ENCODE measurements at regions not wholly inside any gene's neighbourhood (a gene's known extent, or its start where the extent isn't known, plus 50 kb on each side); places are given as distances from the start of the nearest gene placed in this dataset.

GRCh38 chr13:97121894-97122293 lies 100.2 kb upstream of the MBNL2 start:
- TF ChIP-seq CTCF (conservative IDR thresholded peaks at IDR 0.05; ENCODE audit: low read depth, low read length) (no peak), EZH2 (IDR thresholded peaks at IDR 0.05; ENCODE audit: low read length, unreplicated experiment) (no peak), EZH2phosphoT487 (IDR thresholded peaks at IDR 0.05; ENCODE audit: borderline replicate concordance, low read length) (no peak)

Measured in PC-3 (cell line).